ENCODE measurements at regions not wholly inside any gene's neighbourhood (a gene's known extent, or its start where the extent isn't known, plus 50 kb on each side); places are given as distances from the start of the nearest gene placed in this dataset.

- Histone ChIP-seq H4K20me1 (ENCODE audit: insufficient read depth) (no peaks in the 10 kb centered on the region), H3K9ac (no peak overlapping the region), H3K36me3 (ENCODE audit: insufficient read depth) (no peaks in the 10 kb centered on the region), H3K79me2 (ENCODE audit: insufficient read depth, low read depth) (no peaks in the 10 kb centered on the region), H3K27me3 (ENCODE audit: insufficient read depth, low read depth) (no peaks in the 10 kb centered on the region), H3K4me1 (ENCODE audit: low read depth, poor library complexity, severe bottlenecking) (no peaks in the 10 kb centered on the region), H2AFZ (ENCODE audit: low read depth) (no peak overlapping the region), H3K27ac (no peak overlapping the region), H3K4me2 (no peak overlapping the region), H3K4me3 (IDR thresholded peaks at IDR 0.05; ENCODE audit: insufficient read depth, low read depth, low read length) (no peak overlapping the region)
- TF ChIP-seq, protein P1, sequence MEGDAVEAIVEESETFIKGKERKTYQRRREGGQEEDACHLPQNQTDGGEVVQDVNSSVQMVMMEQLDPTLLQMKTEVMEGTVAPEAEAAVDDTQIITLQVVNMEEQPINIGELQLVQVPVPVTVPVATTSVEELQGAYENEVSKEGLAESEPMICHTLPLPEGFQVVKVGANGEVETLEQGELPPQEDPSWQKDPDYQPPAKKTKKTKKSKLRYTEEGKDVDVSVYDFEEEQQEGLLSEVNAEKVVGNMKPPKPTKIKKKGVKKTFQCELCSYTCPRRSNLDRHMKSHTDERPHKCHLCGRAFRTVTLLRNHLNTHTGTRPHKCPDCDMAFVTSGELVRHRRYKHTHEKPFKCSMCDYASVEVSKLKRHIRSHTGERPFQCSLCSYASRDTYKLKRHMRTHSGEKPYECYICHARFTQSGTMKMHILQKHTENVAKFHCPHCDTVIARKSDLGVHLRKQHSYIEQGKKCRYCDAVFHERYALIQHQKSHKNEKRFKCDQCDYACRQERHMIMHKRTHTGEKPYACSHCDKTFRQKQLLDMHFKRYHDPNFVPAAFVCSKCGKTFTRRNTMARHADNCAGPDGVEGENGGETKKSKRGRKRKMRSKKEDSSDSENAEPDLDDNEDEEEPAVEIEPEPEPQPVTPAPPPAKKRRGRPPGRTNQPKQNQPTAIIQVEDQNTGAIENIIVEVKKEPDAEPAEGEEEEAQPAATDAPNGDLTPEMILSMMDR (conservative IDR thresholded peaks at IDR 0.05; ENCODE audit: low read depth, low read length): no peak
Observed at GRCh38 chr7:50203521-50203920, 101.0 kb upstream of the IKZF1 start.

GRCh38 chr7:50202052-50202555 lies 102.4 kb upstream of the IKZF1 start:
- no peaks in the 10 kb centered on the region for H3K4me1 ChIP-seq (ENCODE audit: low read depth, poor library complexity, severe bottlenecking)
- TF ChIP-seq, protein P1 (conservative IDR thresholded peaks at IDR 0.05; ENCODE audit: low read depth, low read length): no peak
- H3K4me3 ChIP-seq (IDR thresholded peaks at IDR 0.05; ENCODE audit: insufficient read depth, low read depth, low read length): no peak overlapping the region
- H3K36me3 ChIP-seq (ENCODE audit: insufficient read depth): no peaks in the 10 kb centered on the region
- no peak overlapping the region for H3K27ac ChIP-seq
- H3K79me2 ChIP-seq (ENCODE audit: insufficient read depth, low read depth): no peaks in the 10 kb centered on the region
- H2AFZ ChIP-seq (ENCODE audit: low read depth): no peak overlapping the region
- no peak overlapping the region for H3K4me2 ChIP-seq
- no peak overlapping the region for H3K9ac ChIP-seq
- H4K20me1 ChIP-seq (ENCODE audit: insufficient read depth): no peaks in the 10 kb centered on the region
- H3K27me3 ChIP-seq (ENCODE audit: insufficient read depth, low read depth): no peaks in the 10 kb centered on the region

DNA sequence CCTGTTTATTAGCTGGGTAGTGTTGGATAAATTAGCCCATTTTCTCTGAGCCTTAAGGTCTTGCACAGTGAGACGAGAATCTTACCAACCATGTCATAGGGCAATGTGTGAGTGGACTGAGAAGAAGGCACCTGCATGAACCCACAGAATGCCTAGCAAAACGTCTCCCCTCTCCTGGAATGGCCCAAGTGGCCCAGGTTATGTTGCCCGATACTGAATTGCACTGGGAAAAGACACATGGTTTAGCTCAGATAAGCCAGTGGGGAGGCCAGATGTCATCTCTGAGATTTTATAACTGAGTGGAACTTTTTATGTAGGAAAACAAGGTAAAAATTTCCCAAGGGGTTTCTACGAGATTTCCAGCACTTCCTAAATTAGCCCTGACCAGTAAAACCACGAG lies 104.7 kb upstream of the IKZF1 start:
- TF ChIP-seq, protein P1 (conservative IDR thresholded peaks at IDR 0.05; ENCODE audit: low read depth, low read length): no peak
- no peaks in the 10 kb centered on the region for H4K20me1 ChIP-seq (ENCODE audit: insufficient read depth)

GRCh38 chr7:50197549-50197948 lies 104.5 kb upstream of the ZPBP start:
- TF ChIP-seq, protein P1 (conservative IDR thresholded peaks at IDR 0.05; ENCODE audit: low read depth, low read length): no peak
- H3K4me2 ChIP-seq: no peak overlapping the region
- H3K27me3 ChIP-seq (ENCODE audit: insufficient read depth, low read depth): no peaks in the 10 kb centered on the region
- no peak overlapping the region for H2AFZ ChIP-seq (ENCODE audit: low read depth)
- H3K79me2 ChIP-seq (ENCODE audit: insufficient read depth, low read depth): no peaks in the 10 kb centered on the region
- no peaks in the 10 kb centered on the region for H4K20me1 ChIP-seq (ENCODE audit: insufficient read depth)
- no peak overlapping the region for H3K9ac ChIP-seq
- no peak overlapping the region for H3K4me3 ChIP-seq (IDR thresholded peaks at IDR 0.05; ENCODE audit: insufficient read depth, low read depth, low read length)
- no peak overlapping the region for H3K27ac ChIP-seq
- H3K36me3 ChIP-seq (ENCODE audit: insufficient read depth): no peaks in the 10 kb centered on the region
- no peaks in the 10 kb centered on the region for H3K4me1 ChIP-seq (ENCODE audit: low read depth, poor library complexity, severe bottlenecking)

More for the DNA sequence above, 104.7 kb upstream of the IKZF1 start:
- Histone ChIP-seq H3K9ac (no peak overlapping the region), H3K27me3 (ENCODE audit: insufficient read depth, low read depth) (no peaks in the 10 kb centered on the region), H3K4me1 (ENCODE audit: low read depth, poor library complexity, severe bottlenecking) (no peaks in the 10 kb centered on the region), H3K4me2 (no peak overlapping the region), H3K27ac (no peak overlapping the region), H3K36me3 (ENCODE audit: insufficient read depth) (no peaks in the 10 kb centered on the region), H3K4me3 (IDR thresholded peaks at IDR 0.05; ENCODE audit: insufficient read depth, low read depth, low read length) (no peak overlapping the region), H2AFZ (ENCODE audit: low read depth) (no peak overlapping the region), H3K79me2 (ENCODE audit: insufficient read depth, low read depth) (no peaks in the 10 kb centered on the region)
